Nephron (organoid): ENCODE measurements at regions not wholly inside any gene's neighbourhood (a gene's known extent, or its start where the extent isn't known, plus 50 kb on each side); places are given as distances from the start of the nearest gene placed in this dataset.
A peak's percentile ranks its signal among the peaks of the same experiment; 100 is the strongest.

ENCODE experiments used
- H3K27ac Mint-ChIP-seq, 3 experiments: 2 replicates each; pipeline ENCODE4 v1.8.0; 2020; ENCODE audit warnings: mixed read lengths in 3 of 3, mild to moderate bottlenecking in 2 of 3, moderate library complexity in 1 of 3
- H3K27me3 Mint-ChIP-seq: 2 replicates; pipeline ENCODE4 v1.8.0; 2021; ENCODE audit warnings: low read depth, mild to moderate bottlenecking, moderate library complexity, mixed read lengths
- H3K36me3 Mint-ChIP-seq: 2 replicates; pipeline ENCODE4 v1.8.0; 2020; ENCODE audit warnings: low read depth, mixed read lengths
- H3K4me1 Mint-ChIP-seq: 2 replicates; pipeline ENCODE4 v1.8.0; 2020; ENCODE audit warnings: mixed read lengths
- H3K4me3 Mint-ChIP-seq, 3 experiments: 2 replicates each; pipeline ENCODE4 v1.8.0; 2020; ENCODE audit warnings: mild to moderate bottlenecking in 3 of 3, mixed read lengths in 3 of 3, moderate library complexity in 2 of 3
- H3K9me3 Mint-ChIP-seq: 2 replicates; pipeline ENCODE4 v1.8.0; 2020; ENCODE audit warnings: mixed read lengths
- TF ChIP-seq, protein P1 (sequence below), 3 experiments: fragments of 200-600 bp; sonication (generic); IDR thresholded peaks; one replicate each; pipeline ENCODE4 v1.5.0; 2021; ENCODE audit warnings: antibody characterized with exemption in 3 of 3; ENCODE audit not compliant: unreplicated experiment in 3 of 3

DNA sequence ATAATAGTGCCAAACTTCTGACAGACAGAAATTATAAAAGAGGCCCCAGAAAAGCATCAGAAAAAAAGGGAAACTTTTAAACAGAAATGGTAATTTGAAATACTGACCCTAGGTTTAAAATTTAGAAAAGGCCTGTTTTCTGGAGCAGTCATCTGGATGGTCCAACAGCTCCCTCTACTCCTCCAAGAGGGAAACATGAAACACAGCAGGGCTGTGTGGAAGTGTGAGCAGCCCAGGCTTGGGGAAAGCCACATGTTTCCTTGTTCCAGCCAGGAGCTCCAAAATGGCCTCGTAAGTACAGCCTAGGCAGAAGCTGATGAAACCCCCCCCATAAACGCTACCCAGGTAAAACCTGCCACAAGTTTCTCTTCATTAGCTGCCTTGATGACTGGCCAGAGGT lies 499.3 kb upstream of the ADAMTS16 start:
- TF ChIP-seq, protein P1, sequence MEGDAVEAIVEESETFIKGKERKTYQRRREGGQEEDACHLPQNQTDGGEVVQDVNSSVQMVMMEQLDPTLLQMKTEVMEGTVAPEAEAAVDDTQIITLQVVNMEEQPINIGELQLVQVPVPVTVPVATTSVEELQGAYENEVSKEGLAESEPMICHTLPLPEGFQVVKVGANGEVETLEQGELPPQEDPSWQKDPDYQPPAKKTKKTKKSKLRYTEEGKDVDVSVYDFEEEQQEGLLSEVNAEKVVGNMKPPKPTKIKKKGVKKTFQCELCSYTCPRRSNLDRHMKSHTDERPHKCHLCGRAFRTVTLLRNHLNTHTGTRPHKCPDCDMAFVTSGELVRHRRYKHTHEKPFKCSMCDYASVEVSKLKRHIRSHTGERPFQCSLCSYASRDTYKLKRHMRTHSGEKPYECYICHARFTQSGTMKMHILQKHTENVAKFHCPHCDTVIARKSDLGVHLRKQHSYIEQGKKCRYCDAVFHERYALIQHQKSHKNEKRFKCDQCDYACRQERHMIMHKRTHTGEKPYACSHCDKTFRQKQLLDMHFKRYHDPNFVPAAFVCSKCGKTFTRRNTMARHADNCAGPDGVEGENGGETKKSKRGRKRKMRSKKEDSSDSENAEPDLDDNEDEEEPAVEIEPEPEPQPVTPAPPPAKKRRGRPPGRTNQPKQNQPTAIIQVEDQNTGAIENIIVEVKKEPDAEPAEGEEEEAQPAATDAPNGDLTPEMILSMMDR (IDR thresholded peaks at IDR 0.05; ENCODE audit: unreplicated experiment in 3 of 3), result peak; percentile 48 to 52 (median 52)
- no peaks in the 10 kb centered on the region for H3K36me3 Mint-ChIP-seq
- no peak overlapping the region for H3K4me3 Mint-ChIP-seq
- H3K9me3 Mint-ChIP-seq, result no peaks in the 10 kb centered on the region
- H3K4me1 Mint-ChIP-seq, result peaks cover 19% of the 10 kb centered on the region
- peaks cover 17% of the 10 kb centered on the region for H3K27me3 Mint-ChIP-seq
- H3K27ac Mint-ChIP-seq, result peak overlapping the region; percentile 53 to 74 (median 70)

DNA sequence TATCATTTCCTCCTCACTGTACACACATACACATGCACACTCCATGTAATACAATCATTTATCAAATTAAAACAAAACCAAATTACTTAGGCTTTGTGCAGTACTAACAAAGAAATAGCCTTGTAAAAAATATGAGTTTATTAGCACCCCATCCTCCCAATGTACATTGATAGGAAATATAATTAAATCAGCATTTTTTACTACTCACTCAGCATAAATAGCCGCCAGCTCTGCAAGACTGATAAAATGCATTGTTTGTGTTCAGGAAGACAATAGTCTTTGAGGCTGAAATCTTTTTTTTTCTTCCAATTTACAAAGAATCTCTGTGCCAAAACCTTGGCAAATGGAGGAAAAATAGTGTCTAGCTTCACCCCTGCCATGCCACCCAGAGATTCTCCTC lies 497.6 kb upstream of the ADAMTS16 start:
- H3K4me1 Mint-ChIP-seq, result peaks cover 32% of the 10 kb centered on the region
- H3K36me3 Mint-ChIP-seq, result no peaks in the 10 kb centered on the region
- peaks cover 23% of the 10 kb centered on the region for H3K27me3 Mint-ChIP-seq
- H3K4me3 Mint-ChIP-seq, result no peak overlapping the region
- TF ChIP-seq, protein P1 (IDR thresholded peaks at IDR 0.05; ENCODE audit: unreplicated experiment in 3 of 3), result no peak
- H3K9me3 Mint-ChIP-seq, result no peaks in the 10 kb centered on the region
- H3K27ac Mint-ChIP-seq, result no peak overlapping the region

DNA sequence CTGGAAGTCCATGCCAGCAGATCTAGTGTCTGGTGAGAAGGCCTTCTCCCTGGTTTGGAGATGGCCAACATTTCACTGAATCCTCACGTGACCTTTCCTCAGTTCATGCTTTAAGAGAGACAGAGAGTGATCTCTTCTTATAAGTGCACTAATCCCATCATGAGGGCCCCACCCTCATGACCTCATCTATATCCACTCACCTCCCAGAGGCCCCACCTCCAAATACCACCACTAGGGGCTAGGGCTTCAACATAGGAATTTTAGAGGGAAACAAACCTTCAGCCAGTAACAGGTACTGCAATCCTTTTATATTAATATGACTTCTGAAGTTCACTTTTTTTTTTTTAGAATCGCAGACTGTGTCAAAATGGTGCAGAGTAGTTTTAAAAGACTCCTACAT lies 496.9 kb upstream of the ADAMTS16 start:
- Mint-ChIP-seq H3K27ac (no peak overlapping the region), H3K27me3 (peaks cover 19% of the 10 kb centered on the region), H3K4me1 (peaks cover 35% of the 10 kb centered on the region), H3K9me3 (no peaks in the 10 kb centered on the region), H3K36me3 (no peaks in the 10 kb centered on the region), H3K4me3 (no peak overlapping the region)
- TF ChIP-seq, protein P1 (IDR thresholded peaks at IDR 0.05; ENCODE audit: unreplicated experiment in 3 of 3), result no peak

DNA sequence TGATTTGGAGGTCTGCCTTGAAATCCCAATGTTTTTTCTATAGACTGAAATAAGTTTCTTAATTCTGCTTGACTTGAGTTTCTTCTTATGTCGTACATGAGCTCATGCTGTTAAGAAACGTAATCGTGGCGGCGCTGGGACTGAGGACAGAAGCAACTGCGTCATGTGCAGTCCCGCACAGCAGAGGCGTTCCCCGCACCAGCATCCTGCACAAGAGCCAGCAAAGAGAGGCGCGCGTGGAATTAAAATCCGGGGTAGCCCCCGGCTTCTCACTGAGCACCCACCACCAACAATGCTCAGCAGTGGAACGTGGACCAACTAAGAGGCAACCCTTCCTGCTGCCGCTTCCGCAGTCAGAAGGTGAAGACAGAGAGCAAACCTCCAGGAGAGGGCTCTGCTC lies 496.2 kb upstream of the ADAMTS16 start:
- H3K27me3 Mint-ChIP-seq, result peaks cover 23% of the 10 kb centered on the region
- H3K27ac Mint-ChIP-seq, result no peak overlapping the region
- H3K9me3 Mint-ChIP-seq, result no peaks in the 10 kb centered on the region
- TF ChIP-seq, protein P1 (IDR thresholded peaks at IDR 0.05; ENCODE audit: unreplicated experiment in 3 of 3), result no peak
- H3K4me1 Mint-ChIP-seq, result peaks cover 35% of the 10 kb centered on the region
- no peak overlapping the region for H3K4me3 Mint-ChIP-seq
- no peaks in the 10 kb centered on the region for H3K36me3 Mint-ChIP-seq

DNA sequence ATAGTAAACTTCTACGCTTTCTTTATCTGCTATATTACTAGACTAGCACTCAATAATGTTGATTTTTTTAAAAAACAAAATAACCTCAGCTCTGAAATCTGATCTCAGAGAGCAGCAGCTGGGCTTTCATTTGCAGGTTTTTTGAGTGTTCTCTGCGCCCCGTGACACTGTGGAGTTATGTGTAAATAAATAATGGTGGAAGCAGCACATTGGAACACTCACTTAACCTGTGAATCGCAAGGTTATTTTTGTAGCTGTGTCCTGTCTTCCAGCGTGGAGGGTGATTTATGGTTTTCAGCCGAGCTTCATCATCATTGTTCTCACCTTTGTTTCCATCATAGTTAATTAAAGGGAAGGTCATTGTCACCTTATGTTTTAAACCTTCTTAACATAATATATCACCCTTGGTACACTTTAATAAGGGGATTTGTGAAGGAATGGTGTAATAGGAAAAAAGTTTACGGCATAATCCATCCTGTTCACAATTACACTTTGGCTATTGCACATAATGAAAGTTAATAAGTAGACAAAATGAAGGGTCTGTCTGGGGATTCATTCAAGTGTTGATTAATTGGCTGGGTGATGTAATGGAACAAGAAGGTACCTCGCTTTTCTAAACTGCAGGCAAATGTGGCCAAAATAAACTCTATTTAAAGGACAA lies 493.3 kb upstream of the ADAMTS16 start:
- Mint-ChIP-seq H3K9me3 (no peaks in the 10 kb centered on the region), H3K27me3 (peaks cover 30% of the 10 kb centered on the region), H3K4me3 (peak overlapping the region in 1 of 3 experiments; percentile 9), H3K36me3 (no peaks in the 10 kb centered on the region), H3K4me1 (peaks cover 27% of the 10 kb centered on the region), H3K27ac (peak overlapping the region; percentile 40 to 72 (median 46))
- TF ChIP-seq, protein P1 (IDR thresholded peaks at IDR 0.05; ENCODE audit: unreplicated experiment in 3 of 3), result no peak

DNA sequence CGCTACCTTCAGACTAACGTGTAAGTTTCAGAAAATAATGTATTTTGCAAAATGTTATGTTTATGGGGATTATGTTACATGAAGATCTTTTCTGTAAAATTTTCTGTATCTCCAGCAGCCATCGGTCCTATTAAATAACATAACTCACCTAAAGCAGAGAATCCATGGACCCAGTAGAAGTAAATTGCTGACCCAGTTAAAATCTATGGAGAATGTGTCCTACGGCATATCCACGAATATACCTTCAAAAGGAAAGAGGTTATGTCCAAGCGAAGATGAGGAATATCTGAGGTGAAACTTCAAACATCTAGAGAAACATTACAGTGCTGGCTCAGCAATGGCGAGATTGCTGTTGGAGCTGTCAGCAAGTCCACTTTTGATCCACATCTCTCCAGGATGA lies 492.2 kb upstream of the ADAMTS16 start:
- TF ChIP-seq, protein P1 (IDR thresholded peaks at IDR 0.05; ENCODE audit: unreplicated experiment in 3 of 3), result no peak
- H3K36me3 Mint-ChIP-seq, result no peaks in the 10 kb centered on the region
- H3K27me3 Mint-ChIP-seq, result peaks cover 27% of the 10 kb centered on the region
- no peak overlapping the region for H3K27ac Mint-ChIP-seq
- H3K4me3 Mint-ChIP-seq, result no peak overlapping the region
- H3K9me3 Mint-ChIP-seq, result no peaks in the 10 kb centered on the region
- H3K4me1 Mint-ChIP-seq, result peaks cover 36% of the 10 kb centered on the region
